ENCODE measurements at regions not wholly inside any gene's neighbourhood (a gene's known extent, or its start where the extent isn't known, plus 50 kb on each side); places are given as distances from the start of the nearest gene placed in this dataset.

DNA sequence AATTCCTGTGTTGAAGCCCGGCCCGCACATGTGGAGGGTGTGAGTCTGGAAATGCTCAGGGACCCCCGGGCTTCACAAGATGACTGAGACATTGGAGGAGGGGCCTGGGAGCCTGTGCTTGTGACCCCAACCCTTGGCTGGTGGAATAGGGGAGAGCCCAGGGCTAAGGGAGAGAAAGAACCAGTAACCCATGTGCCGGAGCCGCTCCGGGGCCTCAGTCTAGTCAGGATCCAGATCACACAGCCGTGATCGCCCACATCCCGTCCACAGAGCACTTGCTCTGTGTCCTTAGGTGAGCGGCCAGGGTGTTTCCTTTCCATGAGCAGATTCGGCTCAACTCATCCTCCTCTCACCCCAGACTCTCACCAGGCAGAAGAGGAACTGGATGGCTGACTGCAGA is 152.3 kb upstream of the RPS6KA2 start:
- no peak overlapping the region for H3K4me2 ChIP-seq (ENCODE audit: low read length)
- no peaks in the 10 kb centered on the region for H4K20me1 ChIP-seq (ENCODE audit: insufficient read depth, low read length)
- H3K36me3 ChIP-seq (ENCODE audit: insufficient read depth, low read length) = no peaks in the 10 kb centered on the region
- no peak overlapping the region for H3K27ac ChIP-seq (ENCODE audit: low read depth, low read length, poor library complexity, severe bottlenecking)
- no peaks in the 10 kb centered on the region for H3K4me1 ChIP-seq (ENCODE audit: insufficient read depth, low read length, severe bottlenecking)
- no peaks in the 10 kb centered on the region for H3F3A ChIP-seq (ENCODE audit: insufficient read depth, low read length)
- H2AFZ ChIP-seq (ENCODE audit: low read length) = no peak overlapping the region
- no peaks in the 10 kb centered on the region for H3K27me3 ChIP-seq (ENCODE audit: insufficient read depth, low read length)
- no peaks in the 10 kb centered on the region for H3K9me2 ChIP-seq (ENCODE audit: low read depth, low read length)
- no peak overlapping the region for H3K4me3 ChIP-seq (ENCODE audit: low read depth, low read length, poor library complexity, severe bottlenecking)
- TF ChIP-seq, protein P1, sequence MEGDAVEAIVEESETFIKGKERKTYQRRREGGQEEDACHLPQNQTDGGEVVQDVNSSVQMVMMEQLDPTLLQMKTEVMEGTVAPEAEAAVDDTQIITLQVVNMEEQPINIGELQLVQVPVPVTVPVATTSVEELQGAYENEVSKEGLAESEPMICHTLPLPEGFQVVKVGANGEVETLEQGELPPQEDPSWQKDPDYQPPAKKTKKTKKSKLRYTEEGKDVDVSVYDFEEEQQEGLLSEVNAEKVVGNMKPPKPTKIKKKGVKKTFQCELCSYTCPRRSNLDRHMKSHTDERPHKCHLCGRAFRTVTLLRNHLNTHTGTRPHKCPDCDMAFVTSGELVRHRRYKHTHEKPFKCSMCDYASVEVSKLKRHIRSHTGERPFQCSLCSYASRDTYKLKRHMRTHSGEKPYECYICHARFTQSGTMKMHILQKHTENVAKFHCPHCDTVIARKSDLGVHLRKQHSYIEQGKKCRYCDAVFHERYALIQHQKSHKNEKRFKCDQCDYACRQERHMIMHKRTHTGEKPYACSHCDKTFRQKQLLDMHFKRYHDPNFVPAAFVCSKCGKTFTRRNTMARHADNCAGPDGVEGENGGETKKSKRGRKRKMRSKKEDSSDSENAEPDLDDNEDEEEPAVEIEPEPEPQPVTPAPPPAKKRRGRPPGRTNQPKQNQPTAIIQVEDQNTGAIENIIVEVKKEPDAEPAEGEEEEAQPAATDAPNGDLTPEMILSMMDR (IDR thresholded peaks at IDR 0.05; ENCODE audit: low read length) = no peak
- no peak for TF ChIP-seq EZH2 (IDR thresholded peaks at IDR 0.05; ENCODE audit: borderline replicate concordance, low read length)
- H3K79me2 ChIP-seq (ENCODE audit: insufficient read depth, low read length) = no peaks in the 10 kb centered on the region
- no peaks in the 10 kb centered on the region for H3K9me3 ChIP-seq (ENCODE audit: low read length)
- H3K9ac ChIP-seq (ENCODE audit: low read length) = no peak overlapping the region

DNA sequence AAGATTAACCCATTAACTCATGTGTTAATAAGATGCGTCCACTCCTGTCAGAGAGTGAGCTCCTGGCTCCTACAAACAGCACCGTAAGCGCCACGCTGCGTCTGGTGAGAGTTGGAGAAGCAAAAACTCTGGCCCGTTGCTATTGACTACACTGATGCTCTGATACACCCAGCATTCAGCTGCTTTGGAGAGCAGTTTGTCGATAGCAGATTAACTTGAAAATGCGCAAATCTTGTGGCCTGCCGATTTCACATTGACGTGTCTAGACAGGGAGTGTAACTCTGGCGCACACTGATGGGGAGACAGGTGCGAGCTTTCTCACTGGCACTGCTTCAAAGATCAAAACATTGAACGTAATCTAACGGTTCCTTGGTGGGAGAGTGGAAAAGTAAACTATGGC is 151.7 kb upstream of the RPS6KA2 start:
- H4K20me1 ChIP-seq (ENCODE audit: insufficient read depth, low read length) = no peaks in the 10 kb centered on the region
- no peaks in the 10 kb centered on the region for H3K36me3 ChIP-seq (ENCODE audit: insufficient read depth, low read length)
- H3K27me3 ChIP-seq (ENCODE audit: insufficient read depth, low read length) = no peaks in the 10 kb centered on the region
- H2AFZ ChIP-seq (ENCODE audit: low read length) = no peak overlapping the region
- no peak overlapping the region for H3K4me2 ChIP-seq (ENCODE audit: low read length)
- H3F3A ChIP-seq (ENCODE audit: insufficient read depth, low read length) = no peaks in the 10 kb centered on the region
- no peak overlapping the region for H3K4me3 ChIP-seq (ENCODE audit: low read depth, low read length, poor library complexity, severe bottlenecking)
- no peak overlapping the region for H3K9ac ChIP-seq (ENCODE audit: low read length)
- no peaks in the 10 kb centered on the region for H3K4me1 ChIP-seq (ENCODE audit: insufficient read depth, low read length, severe bottlenecking)
- no peaks in the 10 kb centered on the region for H3K9me2 ChIP-seq (ENCODE audit: low read depth, low read length)
- no peaks in the 10 kb centered on the region for H3K79me2 ChIP-seq (ENCODE audit: insufficient read depth, low read length)
- TF ChIP-seq EZH2 (IDR thresholded peaks at IDR 0.05; ENCODE audit: borderline replicate concordance, low read length) = no peak
- TF ChIP-seq, protein P1 (IDR thresholded peaks at IDR 0.05; ENCODE audit: low read length) = no peak
- no peaks in the 10 kb centered on the region for H3K9me3 ChIP-seq (ENCODE audit: low read length)
- no peak overlapping the region for H3K27ac ChIP-seq (ENCODE audit: low read depth, low read length, poor library complexity, severe bottlenecking)

DNA sequence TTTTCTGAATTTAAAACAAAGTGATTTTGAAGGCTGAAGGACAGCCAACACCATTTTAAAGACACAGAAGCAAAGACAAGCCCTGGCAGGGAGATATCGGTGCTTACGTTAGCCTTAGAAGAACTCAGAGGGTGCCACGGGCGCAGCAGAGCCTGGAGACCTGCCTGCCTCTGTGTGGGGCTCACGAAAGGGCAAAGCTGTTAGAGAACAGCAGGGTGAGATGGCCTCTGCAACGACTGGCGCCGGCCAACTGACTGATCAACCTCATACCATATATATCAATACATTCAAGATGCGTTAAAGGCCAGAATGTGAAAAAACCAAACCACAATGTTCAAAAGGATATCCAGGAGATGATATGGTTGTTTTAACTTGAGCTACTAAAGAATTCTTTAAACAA is 151.0 kb upstream of the RPS6KA2 start:
- H4K20me1 ChIP-seq (ENCODE audit: insufficient read depth, low read length) = no peaks in the 10 kb centered on the region
- TF ChIP-seq EZH2 (IDR thresholded peaks at IDR 0.05; ENCODE audit: borderline replicate concordance, low read length) = no peak
- TF ChIP-seq, protein P1 (IDR thresholded peaks at IDR 0.05; ENCODE audit: low read length) = no peak
- no peak overlapping the region for H3K4me2 ChIP-seq (ENCODE audit: low read length)
- no peaks in the 10 kb centered on the region for H3K79me2 ChIP-seq (ENCODE audit: insufficient read depth, low read length)
- no peak overlapping the region for H3K9ac ChIP-seq (ENCODE audit: low read length)
- H3K27me3 ChIP-seq (ENCODE audit: insufficient read depth, low read length) = no peaks in the 10 kb centered on the region
- H3K9me2 ChIP-seq (ENCODE audit: low read depth, low read length) = no peaks in the 10 kb centered on the region
- H3K27ac ChIP-seq (ENCODE audit: low read depth, low read length, poor library complexity, severe bottlenecking) = no peak overlapping the region
- H3K4me1 ChIP-seq (ENCODE audit: insufficient read depth, low read length, severe bottlenecking) = no peaks in the 10 kb centered on the region
- H3K9me3 ChIP-seq (ENCODE audit: low read length) = no peaks in the 10 kb centered on the region
- no peak overlapping the region for H3K4me3 ChIP-seq (ENCODE audit: low read depth, low read length, poor library complexity, severe bottlenecking)
- H3K36me3 ChIP-seq (ENCODE audit: insufficient read depth, low read length) = no peaks in the 10 kb centered on the region
- H3F3A ChIP-seq (ENCODE audit: insufficient read depth, low read length) = no peaks in the 10 kb centered on the region
- no peak overlapping the region for H2AFZ ChIP-seq (ENCODE audit: low read length)

All from OCI-LY1 (cell line).